Psoas muscle (tissue), 7 donors: ENCODE measurements at regions not wholly inside any gene's neighbourhood (a gene's known extent, or its start where the extent isn't known, plus 50 kb on each side); places are given as distances from the start of the nearest gene placed in this dataset.

Experiments used
- ATAC-seq, 4 donors: fragments of 200-7000 bp; cut with Tn5 transposase; one replicate each; pipeline ENCODE4 v1.9.1; 2020; ENCODE audit warnings: moderate library complexity in 3 of 4, mild to moderate bottlenecking in 2 of 4
- DNase-seq, 2 donors: peaks; one replicate each; pipeline ENCODE4 v3.0.0-alpha.2; 2020
- H3K27ac ChIP-seq: fragments of 200-600 bp; one replicate; pipeline ENCODE4 v1.8.0; 2022
- H3K27me3 ChIP-seq, 3 donors: fragments of 200-600 bp in 1 of 3; one replicate each; pipeline versions ENCODE4 v1.6.1 to v1.8.0; 2013 to 2022; ENCODE audit warnings: low read length in 2 of 3, mild to moderate bottlenecking in 2 of 3, moderate library complexity in 1 of 3; ENCODE audit not compliant: insufficient read depth in 3 of 3
- H3K36me3 ChIP-seq, 2 donors: fragments of 200-600 bp in 1 of 2; one replicate each; pipeline versions ENCODE4 v1.6.1 to v1.8.0; 2013 to 2022; ENCODE audit warnings: low read depth in 1 of 2, mild to moderate bottlenecking in 1 of 2, moderate library complexity in 1 of 2; ENCODE audit not compliant: insufficient read depth in 1 of 2
- H3K4me1 ChIP-seq: fragments of 200-600 bp; one replicate; pipeline ENCODE4 v1.8.0; 2022
- H3K4me3 ChIP-seq: fragments of 200-600 bp; one replicate; pipeline ENCODE4 v1.8.0; 2022; ENCODE audit warnings: mild to moderate bottlenecking
- H3K9me3 ChIP-seq: fragments of 200-600 bp; one replicate; pipeline ENCODE4 v1.8.0; 2022
- WGBS, 3 donors: extraction: QIAGEN DNeasy Blood & Tissue Kit; methylation state at CpG; one replicate each; pipeline versions ENCODE4 v1.1.6 to v1.1.7; 2013; 5-methylcytosine and 5-hydroxymethylcytosine counted together
- intact Hi-C, 2 donors: fragments of 100-400 bp; cut with DNase I; formaldehyde crosslinking; loops; one replicate each; pipeline versions ENCODE4 v1.11.0 to v1.14.2; 2022
- TF ChIP-seq, protein P1 (sequence below): fragments of 200-600 bp; IDR thresholded peaks from one replicate; pipeline ENCODE4 v1.8.0; 2022; ENCODE audit warnings: antibody characterized with exemption
- donor health status: healthy with polysubstance abuse.
- donor health status: DM: no; HTN: no; CAD: no; lungs with moderate emphysema.
- donor health status: Bipolar disorder and iron deficiency.
- donor health status: healthy.
- donor health status: DM: yes; HTN: yes; CAD: no.
- donor health status: DM: no; HTN: no; CAD: no.
- donor health status: DM: yes; HTN: yes; CAD: no.

DNA sequence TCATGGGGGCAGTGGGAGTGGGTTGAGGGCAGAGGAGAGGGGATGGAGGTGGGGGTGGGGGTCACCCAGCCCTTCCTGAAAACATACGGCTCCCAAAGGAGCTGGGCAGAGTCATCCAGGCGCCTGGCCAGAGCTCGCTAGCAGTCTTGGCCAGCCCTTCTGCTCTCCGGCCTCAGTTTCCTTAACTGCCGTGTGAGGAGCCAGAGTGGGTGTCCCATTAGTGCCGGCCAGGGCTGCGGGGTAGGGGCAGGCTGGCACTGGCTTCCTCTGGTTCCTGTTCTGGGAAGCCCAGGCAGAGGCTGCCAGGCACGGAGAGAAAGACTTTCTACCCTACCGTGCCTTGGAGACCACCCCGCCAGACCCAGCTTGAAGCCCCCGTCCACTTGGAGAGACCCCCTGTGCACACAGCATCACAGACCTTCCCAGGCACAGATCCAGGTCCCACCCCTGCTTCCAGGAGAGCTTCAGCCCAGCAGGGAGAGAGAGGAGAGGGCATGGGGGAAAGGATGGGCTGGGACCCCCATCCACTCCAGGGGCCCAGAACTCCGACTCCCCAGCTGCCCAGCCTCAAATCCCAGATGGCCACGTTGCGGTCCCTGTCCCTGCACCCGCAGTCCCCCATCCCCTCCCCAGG, 93.3 kb downstream of the RFLNA start:
- Histone ChIP-seq H3K36me3 (peaks cover 0 to 26% of the 10 kb centered on the region in 2 donors), H3K27me3 (no peaks in the 10 kb centered on the region), H3K4me3 (peak overlapping the region; percentile 79), H3K4me1 (peaks cover 73% of the 10 kb centered on the region), H3K27ac (peak overlapping the region; percentile 96), H3K9me3 (no peaks in the 10 kb centered on the region)
- 15 to 27% (median 18%) methylated on average over 15 of the region's 15 CpGs for WGBS, 3 donors
- ATAC-seq (peak in 3 of 4 donors; percentile 2 to 9 (median 5)), DNase-seq (no peak)
- intact Hi-C loops, result loop anchor here in 1 of 2 donors (5.0 kb wide), 1 partner anchor 129 kb away; no protein-coding TSS in a partner anchor
- TF ChIP-seq, protein P1, sequence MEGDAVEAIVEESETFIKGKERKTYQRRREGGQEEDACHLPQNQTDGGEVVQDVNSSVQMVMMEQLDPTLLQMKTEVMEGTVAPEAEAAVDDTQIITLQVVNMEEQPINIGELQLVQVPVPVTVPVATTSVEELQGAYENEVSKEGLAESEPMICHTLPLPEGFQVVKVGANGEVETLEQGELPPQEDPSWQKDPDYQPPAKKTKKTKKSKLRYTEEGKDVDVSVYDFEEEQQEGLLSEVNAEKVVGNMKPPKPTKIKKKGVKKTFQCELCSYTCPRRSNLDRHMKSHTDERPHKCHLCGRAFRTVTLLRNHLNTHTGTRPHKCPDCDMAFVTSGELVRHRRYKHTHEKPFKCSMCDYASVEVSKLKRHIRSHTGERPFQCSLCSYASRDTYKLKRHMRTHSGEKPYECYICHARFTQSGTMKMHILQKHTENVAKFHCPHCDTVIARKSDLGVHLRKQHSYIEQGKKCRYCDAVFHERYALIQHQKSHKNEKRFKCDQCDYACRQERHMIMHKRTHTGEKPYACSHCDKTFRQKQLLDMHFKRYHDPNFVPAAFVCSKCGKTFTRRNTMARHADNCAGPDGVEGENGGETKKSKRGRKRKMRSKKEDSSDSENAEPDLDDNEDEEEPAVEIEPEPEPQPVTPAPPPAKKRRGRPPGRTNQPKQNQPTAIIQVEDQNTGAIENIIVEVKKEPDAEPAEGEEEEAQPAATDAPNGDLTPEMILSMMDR, result no peak

DNA sequence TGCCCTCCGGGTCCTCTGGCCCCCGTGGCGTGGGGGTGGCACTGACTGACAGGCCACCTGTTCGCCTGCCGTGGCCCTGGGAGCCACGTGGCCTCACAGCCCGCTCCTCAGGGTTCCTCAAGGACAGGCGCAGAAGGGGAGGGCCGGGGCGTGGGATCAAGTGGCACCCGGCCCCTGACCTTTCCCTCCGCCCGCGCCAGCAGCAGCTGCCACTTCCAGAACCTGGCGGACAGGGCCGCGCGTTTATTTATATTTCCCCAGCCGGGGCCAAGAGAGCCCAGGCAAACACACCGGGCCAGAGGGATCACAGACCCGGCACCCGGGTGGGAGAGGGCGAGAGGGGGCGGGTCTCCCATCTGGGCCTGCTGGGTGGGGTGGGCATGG, 92.6 kb downstream of the RFLNA start:
- peaks cover 73% of the 10 kb centered on the region for H3K4me1 ChIP-seq

DNA sequence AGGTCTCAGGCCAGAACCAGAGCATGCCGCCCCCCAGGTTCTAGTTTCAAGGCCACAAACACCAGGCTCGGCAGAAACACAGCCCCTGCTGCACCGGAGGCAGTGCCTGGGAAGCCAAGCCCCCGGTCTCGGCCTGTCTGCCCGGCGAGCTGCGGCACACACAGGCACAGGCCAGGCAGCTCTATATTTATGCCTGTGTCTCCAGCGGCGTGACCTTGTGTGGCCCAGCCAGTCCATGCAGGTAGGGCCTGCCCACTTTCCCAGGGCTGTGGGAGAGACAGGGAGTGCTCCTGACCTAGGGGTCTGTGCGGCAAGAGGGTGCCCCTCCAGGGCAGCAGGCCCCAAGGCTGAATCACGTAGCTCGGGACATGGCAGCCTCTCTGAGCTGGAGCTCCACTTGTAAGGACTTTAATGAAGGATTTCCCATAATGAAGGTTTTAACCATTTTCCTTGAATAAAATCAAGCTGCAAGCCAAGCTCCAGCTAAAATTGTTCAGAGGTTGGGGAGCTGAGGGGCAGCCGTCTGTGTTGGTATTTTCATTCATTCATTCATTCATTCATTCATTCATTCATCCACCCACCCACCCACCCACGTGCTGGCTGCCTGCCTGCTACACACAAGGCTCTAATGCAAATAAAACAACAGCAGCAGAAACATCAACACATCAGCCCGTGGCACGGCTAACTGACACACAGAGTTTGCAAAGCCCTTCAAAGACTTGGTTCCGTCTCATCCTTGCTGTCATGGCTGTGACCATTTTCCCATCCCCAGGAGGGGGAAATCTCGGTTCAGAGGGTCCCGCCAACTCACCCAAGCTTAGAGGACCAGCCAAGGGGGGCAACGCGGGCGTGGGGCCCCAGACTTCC, 92.0 kb downstream of the RFLNA start:
- Histone ChIP-seq H3K4me1 (peaks cover 73% of the 10 kb centered on the region), H3K27me3 (no peaks in the 10 kb centered on the region), H3K36me3 (peaks cover 0 to 35% of the 10 kb centered on the region in 2 donors), H3K27ac (peak overlapping the region; percentile 96), H3K4me3 (peak overlapping the region; percentile 79), H3K9me3 (no peaks in the 10 kb centered on the region)
- TF ChIP-seq, protein P1, result no peak
- intact Hi-C loops, result loop anchor here in 1 of 2 donors (2.0 to 5.0 kb wide), 2 partner anchors 18 to 130 kb away; no protein-coding TSS in a partner anchor
- DNase-seq (peak; percentile 42 to 77), ATAC-seq (peak; percentile 17 to 60 (median 50))
- 13 to 19% (median 18%) methylated on average over 23 of the region's 23 CpGs for WGBS, 3 donors

More for the DNA sequence above, 92.6 kb downstream of the RFLNA start:
- Histone ChIP-seq H3K27me3 (no peaks in the 10 kb centered on the region), H3K36me3 (peaks cover 0 to 32% of the 10 kb centered on the region in 2 donors), H3K27ac (peak overlapping the region; percentile 96), H3K4me3 (peak overlapping the region; percentile 79), H3K9me3 (no peaks in the 10 kb centered on the region)
- DNase-seq (peak; percentile 86 to 95), ATAC-seq (peak; percentile 72 to 80 (median 78))
- TF ChIP-seq, protein P1, result no peak
- WGBS, 3 donors, result 16 to 28% (median 22%) methylated on average over 23 to 24 of the region's 24 CpGs
- intact Hi-C loops, result loop anchor here in 1 of 2 donors (2.0 to 5.0 kb wide), 2 partner anchors 19 to 130 kb away; no protein-coding TSS in a partner anchor

DNA sequence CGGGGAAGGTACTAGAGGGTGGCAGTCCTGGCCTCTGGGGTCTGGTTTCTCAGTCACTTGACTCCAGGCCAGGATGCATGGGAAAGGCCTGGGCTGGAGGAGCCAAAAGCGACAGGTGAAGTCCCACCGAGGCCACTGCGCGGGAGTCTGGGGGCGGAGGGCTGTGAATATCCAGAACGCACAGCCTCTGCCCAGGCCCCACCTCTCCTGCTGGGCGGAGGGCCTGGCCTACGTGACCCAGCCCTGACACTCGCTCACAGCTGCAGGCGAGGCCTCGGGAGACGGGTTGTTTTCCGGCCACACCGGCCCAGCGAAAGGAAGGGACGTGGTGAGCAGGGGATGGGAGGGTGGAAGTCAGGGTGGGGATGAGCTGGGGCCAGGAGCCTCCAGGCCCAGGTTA, 91.2 kb downstream of the RFLNA start:
- ATAC-seq (peak in 3 of 4 donors; percentile 3 to 29 (median 8)), DNase-seq (peak; percentile 66 to 85)
- WGBS, 3 donors, result 5 to 13% (median 9%) methylated on average over 17 of the region's 17 CpGs
- intact Hi-C loops, result loop anchor here in 1 of 2 donors (2.0 to 5.0 kb wide), 2 partner anchors 17 to 131 kb away; no protein-coding TSS in a partner anchor
- peak overlapping the region; percentile 96 for H3K27ac ChIP-seq
- peaks cover 81% of the 10 kb centered on the region for H3K4me1 ChIP-seq
- H3K4me3 ChIP-seq, result peak overlapping the region; percentile 79
- peaks cover 0 to 35% of the 10 kb centered on the region in 2 donors for H3K36me3 ChIP-seq
- no peaks in the 10 kb centered on the region for H3K27me3 ChIP-seq
- H3K9me3 ChIP-seq, result no peaks in the 10 kb centered on the region
- TF ChIP-seq, protein P1, result no peak
